GM23338 (cell line): ENCODE measurements at regions not wholly inside any gene's neighbourhood (a gene's known extent, or its start where the extent isn't known, plus 50 kb on each side); places are given as distances from the start of the nearest gene placed in this dataset.

ENCODE experiments used
- ATAC-seq: fragments of 200-7000 bp; cut with Tn5 transposase; 3 replicates; pipeline ENCODE4 v1.9.1; 2020
- DNase-seq: peaks from one replicate; pipeline ENCODE4 v3.0.0-alpha.2; 2015; ENCODE audit warnings: low spot score
- H2AFZ ChIP-seq: fragments of 200-600 bp; sonication (generic); 2 replicates; pipeline ENCODE4 v1.8.0; 2016; ENCODE audit warnings: antibody characterized with exemption, mild to moderate bottlenecking, moderate library complexity
- H3F3A ChIP-seq: fragments of 200-600 bp; sonication (generic); replicated peaks from 2 replicates; pipeline ENCODE4 v1.8.0; 2017; ENCODE audit warnings: antibody characterized with exemption, mixed run types, low read depth
- H3K27ac ChIP-seq: fragments of 200-600 bp; sonication (generic); 2 replicates; pipeline ENCODE4 v1.6.1; 2016; ENCODE audit warnings: low read depth
- H3K27me3 ChIP-seq: fragments of 200-600 bp; sonication (generic); 2 replicates; pipeline ENCODE4 v1.8.0; 2016; ENCODE audit warnings: mild to moderate bottlenecking, mixed run types, moderate library complexity; ENCODE audit not compliant: insufficient read depth
- H3K36me3 ChIP-seq: fragments of 200-600 bp; sonication (generic); 2 replicates; pipeline ENCODE4 v1.8.0; 2016; ENCODE audit warnings: mild to moderate bottlenecking; ENCODE audit not compliant: insufficient read depth
- H3K4me1 ChIP-seq: fragments of 200-600 bp; sonication (generic); 2 replicates; pipeline ENCODE4 v1.8.0; 2016; ENCODE audit warnings: mild to moderate bottlenecking, moderate library complexity; ENCODE audit not compliant: insufficient read depth
- H3K4me2 ChIP-seq: fragments of 200-600 bp; sonication (generic); 2 replicates; pipeline ENCODE4 v1.7.1; 2017; ENCODE audit warnings: mixed run types
- H3K4me3 ChIP-seq: fragments of 200-600 bp; sonication (generic); 2 replicates; pipeline ENCODE4 v1.6.1; 2016; ENCODE audit warnings: mixed run types
- H3K79me2 ChIP-seq: fragments of 200-600 bp; sonication (generic); replicated peaks from 2 replicates; pipeline ENCODE4 v1.8.0; 2017; ENCODE audit warnings: mild to moderate bottlenecking; ENCODE audit not compliant: insufficient read depth
- H3K9me2 ChIP-seq: fragments of 200-600 bp; sonication (generic); 2 replicates; pipeline ENCODE4 v1.8.0; 2017; ENCODE audit not compliant: insufficient read depth
- H4K20me1 ChIP-seq: fragments of 200-600 bp; sonication (generic); replicated peaks from 2 replicates; pipeline ENCODE4 v1.8.0; 2017; ENCODE audit warnings: mild to moderate bottlenecking; ENCODE audit not compliant: insufficient read depth
- H3K27ac Mint-ChIP-seq: 2 replicates; pipeline ENCODE4 v1.8.0; 2020; ENCODE audit warnings: inconsistent platforms, mild to moderate bottlenecking, moderate library complexity, mixed read lengths
- H3K27me3 Mint-ChIP-seq: 3 replicates; pipeline ENCODE4 v1.8.0; 2022; ENCODE audit warnings: low read depth, mild to moderate bottlenecking, moderate library complexity, mixed read lengths, inconsistent platforms; ENCODE audit not compliant: insufficient read depth, poor library complexity
- H3K36me3 Mint-ChIP-seq: 3 replicates; pipeline ENCODE4 v1.8.0; 2021; ENCODE audit warnings: low read depth, mild to moderate bottlenecking, inconsistent platforms, moderate library complexity, mixed read lengths
- H3K4me1 Mint-ChIP-seq: 3 replicates; pipeline ENCODE4 v1.8.0; 2020; ENCODE audit warnings: mild to moderate bottlenecking, inconsistent platforms, mixed read lengths
- H3K4me3 Mint-ChIP-seq: 3 replicates; pipeline ENCODE4 v1.8.0; 2021; ENCODE audit warnings: moderate library complexity, mild to moderate bottlenecking, inconsistent platforms, mixed read lengths
- H3K9me3 Mint-ChIP-seq: 3 replicates; pipeline ENCODE4 v1.8.0; 2020; ENCODE audit warnings: moderate library complexity, mild to moderate bottlenecking, inconsistent platforms, mixed read lengths
- CTCF ChIP-seq, 2 experiments: fragments of 200-600 bp in 1 of 2; sonication (generic) in 1 of 2; conservative IDR thresholded peaks; 2 replicates each; pipeline versions ENCODE4 v1.5.1 to v1.6.1; 2016 to 2017; ENCODE audit warnings: antibody characterized with exemption in 2 of 2, low read depth in 2 of 2, mild to moderate bottlenecking in 2 of 2, moderate library complexity in 1 of 2
- ETS1 ChIP-seq: IDR thresholded peaks from 2 replicates; pipeline ENCODE4 v1.6.1; 2016; ENCODE audit warnings: antibody characterized with exemption
- EZH2 ChIP-seq: fragments of 200-600 bp; sonication (generic); IDR thresholded peaks from one replicate; pipeline ENCODE4 v1.8.0; 2017; ENCODE audit warnings: antibody characterized with exemption, mild to moderate bottlenecking, low read depth; ENCODE audit not compliant: unreplicated experiment
- EZH2phosphoT487 ChIP-seq: fragments of 200-600 bp; sonication (generic); IDR thresholded peaks from one replicate; pipeline ENCODE4 v1.8.1; 2018; ENCODE audit warnings: antibody characterized with exemption; ENCODE audit not compliant: unreplicated experiment
- REST ChIP-seq: IDR thresholded peaks from one replicate; pipeline ENCODE4 v1.6.1; 2018; ENCODE audit warnings: antibody characterized with exemption; ENCODE audit not compliant: unreplicated experiment
- ZNF114 ChIP-seq: fragments of 250-450 bp; sonication (Bioruptor Pico); IDR thresholded peaks from 2 replicates; pipeline ENCODE4 v1.5.0; 2020; ENCODE audit warnings: mild to moderate bottlenecking, moderate library complexity
- ZNF462 ChIP-seq: fragments of 250-450 bp; sonication (Bioruptor Pico); IDR thresholded peaks from 2 replicates; pipeline ENCODE4 v1.5.0; 2020; ENCODE audit warnings: mild to moderate bottlenecking, moderate library complexity

- no peak for TF ChIP-seq ZNF462
- no peak for TF ChIP-seq ZNF114 (CRISPR knock-in tag)
- no peak for TF ChIP-seq CTCF (conservative IDR thresholded peaks at IDR 0.05; ENCODE audit: low read depth in 2 of 2)
Observed at GRCh38 chr4:158395343-158395742, 126.3 kb upstream of the RXFP1 start (continued).

GRCh38 chr4:158395889-158396288 is 125.8 kb upstream of the RXFP1 start:
- H3K4me1 ChIP-seq: no peaks in the 10 kb centered on the region
- no peak overlapping the region for H3K4me3 ChIP-seq
- H3K27me3 Mint-ChIP-seq: no peaks in the 10 kb centered on the region
- no peaks in the 10 kb centered on the region for H3K79me2 ChIP-seq
- no peak overlapping the region for H3K27ac ChIP-seq
- H3K9me3 Mint-ChIP-seq: no peaks in the 10 kb centered on the region
- no peak overlapping the region for H3K4me3 Mint-ChIP-seq
- no peak overlapping the region for H2AFZ ChIP-seq
- H3K36me3 Mint-ChIP-seq: no peaks in the 10 kb centered on the region
- H3K4me2 ChIP-seq: no peak overlapping the region
- no peaks in the 10 kb centered on the region for H4K20me1 ChIP-seq
- H3K27ac Mint-ChIP-seq: no peak overlapping the region
- H3K36me3 ChIP-seq: no peaks in the 10 kb centered on the region
- peaks cover 4% of the 10 kb centered on the region; the same call in 1 of the 2 replicates for H3K9me2 ChIP-seq
- no peaks in the 10 kb centered on the region for H3K27me3 ChIP-seq
- DNase-seq (no peak), ATAC-seq (no peak)
- no peaks in the 10 kb centered on the region for H3F3A ChIP-seq
- H3K4me1 Mint-ChIP-seq: no peaks in the 10 kb centered on the region
- TF ChIP-seq EZH2phosphoT487 (no peak), ETS1 (no peak), EZH2 (no peak), REST (no peak)
